MM.1S (cell line): ENCODE measurements at regions not wholly inside any gene's neighbourhood (a gene's known extent, or its start where the extent isn't known, plus 50 kb on each side); places are given as distances from the start of the nearest gene placed in this dataset.

Experiments
- EZH2 ChIP-seq: fragments of 300-600 bp; sonication (generic); optimal IDR thresholded peaks from 2 replicates; pipeline ENCODE3; 2017; ENCODE audit warnings: low read depth, mild to moderate bottlenecking, antibody characterized with exemption, low read length, mixed read lengths
- EZH2phosphoT487 ChIP-seq: fragments of 300-600 bp; sonication (generic); IDR thresholded peaks from 2 replicates; pipeline ENCODE4 v1.6.1; 2018; ENCODE audit warnings: antibody characterized with exemption, low read length
- TF ChIP-seq, protein P1 (sequence below): fragments of 300-600 bp; sonication (generic); IDR thresholded peaks from 2 replicates; pipeline ENCODE4 v1.5.1; 2016; ENCODE audit warnings: antibody characterized with exemption, low read length, mixed read lengths

DNA sequence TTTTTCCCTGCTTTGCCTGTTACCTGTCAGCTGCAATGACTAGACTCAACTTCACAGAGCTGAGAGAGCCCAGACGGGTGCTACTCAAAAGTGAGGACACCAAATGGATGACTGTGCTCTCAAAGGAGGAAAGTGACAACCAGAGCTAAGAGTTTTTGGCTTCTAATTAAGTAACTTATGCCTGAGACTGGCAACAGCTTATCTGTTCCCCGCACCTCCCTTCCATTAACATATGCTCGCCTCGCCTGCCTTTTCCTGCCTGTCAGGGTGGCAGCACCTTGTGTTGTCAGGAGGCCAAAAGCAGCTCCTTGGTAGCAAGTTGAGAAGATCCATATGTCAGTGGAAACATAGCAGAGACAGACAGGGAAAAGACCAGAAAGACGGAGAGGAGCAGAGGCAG lies 573.9 kb upstream of the KIRREL3 start:
- TF ChIP-seq, protein P1, sequence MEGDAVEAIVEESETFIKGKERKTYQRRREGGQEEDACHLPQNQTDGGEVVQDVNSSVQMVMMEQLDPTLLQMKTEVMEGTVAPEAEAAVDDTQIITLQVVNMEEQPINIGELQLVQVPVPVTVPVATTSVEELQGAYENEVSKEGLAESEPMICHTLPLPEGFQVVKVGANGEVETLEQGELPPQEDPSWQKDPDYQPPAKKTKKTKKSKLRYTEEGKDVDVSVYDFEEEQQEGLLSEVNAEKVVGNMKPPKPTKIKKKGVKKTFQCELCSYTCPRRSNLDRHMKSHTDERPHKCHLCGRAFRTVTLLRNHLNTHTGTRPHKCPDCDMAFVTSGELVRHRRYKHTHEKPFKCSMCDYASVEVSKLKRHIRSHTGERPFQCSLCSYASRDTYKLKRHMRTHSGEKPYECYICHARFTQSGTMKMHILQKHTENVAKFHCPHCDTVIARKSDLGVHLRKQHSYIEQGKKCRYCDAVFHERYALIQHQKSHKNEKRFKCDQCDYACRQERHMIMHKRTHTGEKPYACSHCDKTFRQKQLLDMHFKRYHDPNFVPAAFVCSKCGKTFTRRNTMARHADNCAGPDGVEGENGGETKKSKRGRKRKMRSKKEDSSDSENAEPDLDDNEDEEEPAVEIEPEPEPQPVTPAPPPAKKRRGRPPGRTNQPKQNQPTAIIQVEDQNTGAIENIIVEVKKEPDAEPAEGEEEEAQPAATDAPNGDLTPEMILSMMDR: no peak
- no peak for TF ChIP-seq EZH2
- no peak for TF ChIP-seq EZH2phosphoT487
